Osteoblast (primary cell): ENCODE measurements at regions not wholly inside any gene's neighbourhood (a gene's known extent, or its start where the extent isn't known, plus 50 kb on each side); places are given as distances from the start of the nearest gene placed in this dataset.

Experiments
- DNase-seq: peaks from one replicate; pipeline ENCODE4 v3.0.0; 2011; ENCODE audit warnings: low spot score, mixed read lengths; ENCODE audit not compliant: insufficient read length; ENCODE audit errors: missing footprints
- H2AFZ ChIP-seq: 2 replicates; pipeline ENCODE4 v1.6.0; 2011; ENCODE audit warnings: mild to moderate bottlenecking, low read length
- H3K27ac ChIP-seq: 2 replicates; pipeline ENCODE4 v1.5.1; 2011; ENCODE audit warnings: mild to moderate bottlenecking, low read depth, low read length, moderate library complexity
- H3K27me3 ChIP-seq: 2 replicates; pipeline ENCODE4 v1.6.0; 2012; ENCODE audit warnings: mild to moderate bottlenecking, control low read depth, inconsistent platforms, low read length, moderate library complexity; ENCODE audit not compliant: insufficient read depth
- H3K36me3 ChIP-seq: 2 replicates; pipeline ENCODE4 v1.5.1; 2011; ENCODE audit warnings: mild to moderate bottlenecking, low read length, control low read depth, moderate library complexity; ENCODE audit not compliant: insufficient read depth
- H3K4me1 ChIP-seq: 2 replicates; pipeline ENCODE4 v1.5.1; 2011; ENCODE audit warnings: mild to moderate bottlenecking, low read length, control low read depth, moderate library complexity; ENCODE audit not compliant: insufficient read depth
- H3K4me2 ChIP-seq: 2 replicates; pipeline ENCODE4 v1.6.0; 2011; ENCODE audit warnings: mild to moderate bottlenecking, low read length; ENCODE audit not compliant: insufficient read depth
- H3K4me3 ChIP-seq: fragments of 200-600 bp; sonication (generic); 3 replicates; pipeline ENCODE4 v1.5.1; 2012; ENCODE audit warnings: mild to moderate bottlenecking, low read length, inconsistent platforms; ENCODE audit not compliant: insufficient read depth
- H3K79me2 ChIP-seq: 2 replicates; pipeline ENCODE4 v1.6.0; 2012; ENCODE audit warnings: mild to moderate bottlenecking, low read length, control low read depth, inconsistent platforms; ENCODE audit not compliant: insufficient read depth
- H3K9me3 ChIP-seq: 2 replicates; pipeline ENCODE4 v1.5.1; 2011; ENCODE audit warnings: low read depth, low read length, control low read depth
- H4K20me1 ChIP-seq: 2 replicates; pipeline ENCODE4 v1.6.0; 2012; ENCODE audit warnings: mild to moderate bottlenecking, low read length, control low read depth; ENCODE audit not compliant: insufficient read depth
- TF ChIP-seq, protein P1 (sequence below): IDR thresholded peaks from 2 replicates; pipeline ENCODE4 v1.5.1; 2011; ENCODE audit warnings: mild to moderate bottlenecking, low read depth, low read length, moderate library complexity; ENCODE audit errors: extremely low read depth

DNA sequence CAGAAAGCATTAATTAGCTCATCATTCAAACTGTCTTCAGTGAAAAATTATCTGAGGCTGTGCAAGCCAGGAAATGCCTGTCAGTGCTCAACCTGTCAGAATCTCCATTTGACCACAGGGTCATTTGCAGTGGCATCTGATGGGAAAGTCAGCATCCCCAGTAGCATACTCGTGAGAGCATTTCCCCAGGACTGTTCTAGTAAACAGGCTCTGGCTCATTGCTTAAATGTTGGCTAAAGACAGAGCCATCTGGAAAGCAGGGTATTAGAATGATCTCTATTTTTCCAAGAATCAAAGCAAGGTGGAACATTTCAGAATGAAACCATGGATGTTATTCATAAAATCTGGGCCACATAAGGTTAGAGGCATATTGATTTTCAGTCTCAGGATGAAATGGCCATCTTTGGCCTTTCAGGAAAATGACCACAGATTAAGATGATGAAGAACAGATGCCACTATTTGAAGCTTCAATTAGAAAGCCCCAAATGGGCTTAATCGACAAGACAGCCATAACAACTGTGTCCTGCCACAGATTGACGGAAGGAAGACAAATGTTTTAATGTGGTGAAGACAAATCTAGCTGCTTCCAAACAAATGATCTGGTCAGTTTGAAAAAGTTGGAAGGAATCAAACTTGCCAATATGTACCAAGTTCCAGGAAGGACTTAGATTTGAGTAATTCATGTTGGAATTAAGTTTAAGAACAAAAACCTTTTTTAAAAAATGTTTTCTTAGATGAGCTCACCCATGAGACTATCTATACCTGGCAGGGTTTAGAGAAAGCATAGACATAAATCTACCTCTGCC is 94.0 kb upstream of the FAR2 start:
- TF ChIP-seq, protein P1, sequence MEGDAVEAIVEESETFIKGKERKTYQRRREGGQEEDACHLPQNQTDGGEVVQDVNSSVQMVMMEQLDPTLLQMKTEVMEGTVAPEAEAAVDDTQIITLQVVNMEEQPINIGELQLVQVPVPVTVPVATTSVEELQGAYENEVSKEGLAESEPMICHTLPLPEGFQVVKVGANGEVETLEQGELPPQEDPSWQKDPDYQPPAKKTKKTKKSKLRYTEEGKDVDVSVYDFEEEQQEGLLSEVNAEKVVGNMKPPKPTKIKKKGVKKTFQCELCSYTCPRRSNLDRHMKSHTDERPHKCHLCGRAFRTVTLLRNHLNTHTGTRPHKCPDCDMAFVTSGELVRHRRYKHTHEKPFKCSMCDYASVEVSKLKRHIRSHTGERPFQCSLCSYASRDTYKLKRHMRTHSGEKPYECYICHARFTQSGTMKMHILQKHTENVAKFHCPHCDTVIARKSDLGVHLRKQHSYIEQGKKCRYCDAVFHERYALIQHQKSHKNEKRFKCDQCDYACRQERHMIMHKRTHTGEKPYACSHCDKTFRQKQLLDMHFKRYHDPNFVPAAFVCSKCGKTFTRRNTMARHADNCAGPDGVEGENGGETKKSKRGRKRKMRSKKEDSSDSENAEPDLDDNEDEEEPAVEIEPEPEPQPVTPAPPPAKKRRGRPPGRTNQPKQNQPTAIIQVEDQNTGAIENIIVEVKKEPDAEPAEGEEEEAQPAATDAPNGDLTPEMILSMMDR: no peak
- H3K36me3 ChIP-seq: no peaks in the 10 kb centered on the region
- no peaks in the 10 kb centered on the region for H4K20me1 ChIP-seq
- no peak overlapping the region for H3K4me3 ChIP-seq
- H2AFZ ChIP-seq: no peak overlapping the region
- H3K4me1 ChIP-seq: no peaks in the 10 kb centered on the region
- no peak overlapping the region for H3K27ac ChIP-seq
- H3K27me3 ChIP-seq: no peaks in the 10 kb centered on the region
- DNase-seq: no peak
- H3K79me2 ChIP-seq: no peaks in the 10 kb centered on the region
- no peak overlapping the region for H3K4me2 ChIP-seq
- H3K9me3 ChIP-seq: no peaks in the 10 kb centered on the region

DNA sequence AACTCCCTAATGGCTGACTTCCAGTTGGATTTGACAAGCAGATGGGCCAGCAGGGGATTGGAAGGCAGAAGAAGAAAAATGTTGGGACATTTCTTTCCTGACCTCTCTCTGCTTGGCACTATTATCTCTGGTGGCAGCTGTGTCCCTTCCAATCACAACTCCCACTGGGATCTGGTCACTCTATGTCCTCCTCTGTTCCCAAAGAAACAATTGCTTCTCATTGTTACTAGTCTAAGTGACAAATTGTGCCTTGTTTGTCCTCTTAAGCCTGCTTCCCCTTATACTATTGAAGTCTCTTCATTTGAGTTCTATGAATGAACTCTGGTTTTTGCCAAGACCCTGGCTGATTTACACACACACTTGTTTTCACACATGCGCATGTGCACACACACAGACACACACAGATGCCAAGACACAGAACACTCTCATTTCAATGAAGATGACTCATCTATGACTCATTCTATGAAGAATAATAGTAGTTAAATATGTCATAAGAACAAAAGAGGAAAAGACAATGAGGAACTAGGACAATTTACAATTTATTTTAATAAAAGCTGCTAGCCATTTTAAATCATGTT is 83.0 kb upstream of the FAR2 start:
- H3K36me3 ChIP-seq: no peaks in the 10 kb centered on the region
- no peak overlapping the region for H3K4me3 ChIP-seq
- no peaks in the 10 kb centered on the region for H3K4me1 ChIP-seq
- H4K20me1 ChIP-seq: no peaks in the 10 kb centered on the region
- H3K27ac ChIP-seq: no peak overlapping the region
- DNase-seq: no peak
- H3K79me2 ChIP-seq: no peaks in the 10 kb centered on the region
- H3K9me3 ChIP-seq: no peaks in the 10 kb centered on the region
- H3K4me2 ChIP-seq: no peak overlapping the region
- H3K27me3 ChIP-seq: no peaks in the 10 kb centered on the region
- H2AFZ ChIP-seq: no peak overlapping the region
- TF ChIP-seq, protein P1: no peak

DNA sequence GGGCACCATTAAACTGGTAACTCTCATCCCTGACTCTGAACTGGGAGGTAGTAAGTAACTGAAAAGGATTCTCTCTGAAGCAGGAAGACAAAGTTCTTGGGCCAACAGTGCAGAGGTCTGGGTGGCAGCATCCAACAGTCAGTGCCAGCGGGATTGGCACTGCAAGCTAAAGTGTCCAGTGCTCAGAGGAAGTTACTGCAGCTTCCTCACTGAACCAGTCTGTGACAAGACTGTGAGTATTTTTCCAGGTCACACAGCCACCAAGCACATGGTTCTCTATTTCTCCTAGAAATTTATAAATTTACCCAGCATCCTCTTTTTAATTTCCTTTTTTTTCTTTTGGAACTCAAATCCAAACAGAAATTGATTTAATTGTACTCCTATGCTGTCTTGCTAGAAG is 81.6 kb upstream of the FAR2 start:
- H3K9me3 ChIP-seq: no peaks in the 10 kb centered on the region
- no peak overlapping the region for H3K27ac ChIP-seq
- TF ChIP-seq, protein P1: no peak
- H2AFZ ChIP-seq: no peak overlapping the region
- H3K79me2 ChIP-seq: no peaks in the 10 kb centered on the region
- H3K36me3 ChIP-seq: no peaks in the 10 kb centered on the region
- H3K4me3 ChIP-seq: no peak overlapping the region
- no peaks in the 10 kb centered on the region for H4K20me1 ChIP-seq
- no peak overlapping the region for H3K4me2 ChIP-seq
- no peaks in the 10 kb centered on the region for H3K4me1 ChIP-seq
- DNase-seq: no peak
- no peaks in the 10 kb centered on the region for H3K27me3 ChIP-seq

DNA sequence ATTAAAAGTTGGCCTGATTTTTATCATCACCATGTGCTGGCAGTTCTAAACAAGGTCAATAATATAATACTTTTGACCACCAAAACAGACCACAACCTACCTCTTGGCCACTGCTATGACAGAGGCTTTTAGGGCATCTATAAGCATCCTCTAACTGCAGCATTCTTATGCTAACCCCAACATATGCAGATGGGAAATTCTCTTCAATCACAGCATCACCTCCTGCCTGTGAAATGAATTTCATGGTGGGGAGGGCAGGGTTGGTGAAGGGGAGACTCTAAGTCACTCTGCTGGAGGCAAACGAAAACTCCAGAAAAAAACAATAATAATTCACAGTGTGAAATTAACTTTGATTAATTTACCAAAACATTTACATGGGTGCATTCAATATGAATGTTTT is 78.8 kb upstream of the FAR2 start:
- Histone ChIP-seq H3K4me1 (peaks cover 7% of the 10 kb centered on the region), H3K36me3 (no peaks in the 10 kb centered on the region), H3K79me2 (no peaks in the 10 kb centered on the region), H3K4me3 (no peak overlapping the region), H4K20me1 (no peaks in the 10 kb centered on the region), H3K27ac (no peak overlapping the region), H3K9me3 (no peaks in the 10 kb centered on the region), H3K4me2 (no peak overlapping the region), H3K27me3 (no peaks in the 10 kb centered on the region), H2AFZ (no peak overlapping the region)
- DNase-seq: no peak
- TF ChIP-seq, protein P1: no peak
